Activated B cell treated with CpG ODN at 0.5 μM for 24 hours (primary cell): ENCODE measurements at regions not wholly inside any gene's neighbourhood (a gene's known extent, or its start where the extent isn't known, plus 50 kb on each side); places are given as distances from the start of the nearest gene placed in this dataset.
A peak's percentile ranks its signal among the peaks of the same experiment; 100 is the strongest.

Source experiments
- ATAC-seq: fragments of 200-7000 bp; cut with Tn5 transposase; one replicate; pipeline ENCODE4 v1.10.0; 2021; ENCODE audit warnings: low read depth, mild to moderate bottlenecking, moderate library complexity
- CTCF ChIA-PET: fragments of 350-600 bp; sonication (Branson Sonifier 250); formaldehyde crosslinking; loops from one replicate; lab custom pipeline; 2021; ENCODE audit warnings: antibody characterized with exemption; lab: Charles Lee
- POLR2A ChIA-PET: fragments of 350-600 bp; sonication (Branson Sonifier 250); formaldehyde crosslinking; loops from one replicate; lab custom pipeline; 2021; ENCODE audit warnings: antibody characterized with exemption; lab: Charles Lee
- DNase-seq: peaks from one replicate; pipeline ENCODE4 v3.0.0; 2022
- H3K27ac Mint-ChIP-seq: one replicate; pipeline ENCODE4 v1.8.0; 2020; ENCODE audit warnings: mixed read lengths
- H3K27me3 Mint-ChIP-seq: one replicate; pipeline ENCODE4 v1.8.0; 2021; ENCODE audit warnings: mixed read lengths
- H3K36me3 Mint-ChIP-seq: one replicate; pipeline ENCODE4 v1.8.0; 2021; ENCODE audit warnings: low read depth, mixed read lengths
- H3K4me1 Mint-ChIP-seq: one replicate; pipeline ENCODE4 v1.8.0; 2021; ENCODE audit warnings: mixed read lengths
- H3K4me3 Mint-ChIP-seq: one replicate; pipeline ENCODE4 v1.8.0; 2020; ENCODE audit warnings: mild to moderate bottlenecking, mixed read lengths
- H3K9me3 Mint-ChIP-seq: one replicate; pipeline ENCODE4 v1.8.0; 2020; ENCODE audit warnings: mixed read lengths
- CTCF ChIP-seq: fragments of 200-600 bp; IDR thresholded peaks from one replicate; pipeline ENCODE4 v1.8.0; 2022; ENCODE audit warnings: antibody characterized with exemption, mild to moderate bottlenecking
- intact Hi-C: fragments of 100-400 bp; cut with micrococcal nuclease; formaldehyde crosslinking; loops from one replicate; pipeline ENCODE4 v1.15.1; 2024

GRCh38 chr10:101287997-101288635, 58.9 kb upstream of the LBX1 start:
- H3K9me3 Mint-ChIP-seq: no peaks in the 10 kb centered on the region
- no peak for ATAC-seq
- no peak overlapping the region for H3K27ac Mint-ChIP-seq
- ChIA-PET CTCF (interaction anchor here (1.7 to 2.1 kb wide), 2 partner anchors 178 to 282 kb away, joined by 4 to 5 read pairs; no protein-coding TSS in a partner anchor), POLR2A (no interaction called here)
- intact Hi-C loops: no loop called here
- peaks cover 22% of the 10 kb centered on the region for H3K4me1 Mint-ChIP-seq
- peaks cover 68% of the 10 kb centered on the region for H3K27me3 Mint-ChIP-seq
- H3K36me3 Mint-ChIP-seq: no peaks in the 10 kb centered on the region
- no peak for TF ChIP-seq CTCF
- no peak for DNase-seq
- H3K4me3 Mint-ChIP-seq: no peak overlapping the region

GRCh38 chr10:101289541-101289940, 60.3 kb upstream of the LBX1 start:
- no peak for DNase-seq
- CTCF ChIA-PET: interaction anchor here (0.9 to 2.1 kb wide), 3 partner anchors 13 to 177 kb away, joined by 3 to 5 read pairs (median 4); no protein-coding TSS in a partner anchor
- no peak overlapping the region for H3K27ac Mint-ChIP-seq
- no peak overlapping the region for H3K4me3 Mint-ChIP-seq
- intact Hi-C loops: no loop called here
- no peaks in the 10 kb centered on the region for H3K9me3 Mint-ChIP-seq
- no peak for ATAC-seq
- no peaks in the 10 kb centered on the region for H3K36me3 Mint-ChIP-seq
- peaks cover 19% of the 10 kb centered on the region for H3K4me1 Mint-ChIP-seq
- H3K27me3 Mint-ChIP-seq: peaks cover 71% of the 10 kb centered on the region
- POLR2A ChIA-PET: no interaction called here
- no peak for TF ChIP-seq CTCF

- intact Hi-C loops: loop anchor here (5.0 kb wide), 3 partner anchors 128 to 248 kb away; no protein-coding TSS in a partner anchor
- DNase-seq (no peak), ATAC-seq (no peak)
- CTCF ChIA-PET: interaction anchor here (0.9 to 1.4 kb wide), 4 partner anchors 12 to 149 kb away, joined by 3 to 10 read pairs (median 4); no protein-coding TSS in a partner anchor
- H3K27me3 Mint-ChIP-seq: peaks cover 69% of the 10 kb centered on the region
- no peaks in the 10 kb centered on the region for H3K9me3 Mint-ChIP-seq
- peak overlapping the region; percentile 4 for H3K4me3 Mint-ChIP-seq
- no peak overlapping the region for H3K27ac Mint-ChIP-seq
- POLR2A ChIA-PET: no interaction called here
- H3K4me1 Mint-ChIP-seq: peaks cover 16% of the 10 kb centered on the region
- H3K36me3 Mint-ChIP-seq: no peaks in the 10 kb centered on the region
- TF ChIP-seq CTCF: no peak
Observed at GRCh38 chr10:101290431-101290830, 61.2 kb upstream of the LBX1 start.

- DNase-seq: no peak
- no peak overlapping the region for H3K4me3 Mint-ChIP-seq
- H3K27me3 Mint-ChIP-seq: peaks cover 69% of the 10 kb centered on the region
- ATAC-seq: no peak
- ChIA-PET CTCF (interaction anchor here (0.9 to 1.4 kb wide), 4 partner anchors 12 to 547 kb away, joined by 3 to 10 read pairs (median 3); no protein-coding TSS in a partner anchor), POLR2A (no interaction called here)
- no peaks in the 10 kb centered on the region for H3K9me3 Mint-ChIP-seq
- H3K36me3 Mint-ChIP-seq: no peaks in the 10 kb centered on the region
- intact Hi-C loops: loop anchor here (1.0 to 5.0 kb wide), 5 partner anchors 19 to 249 kb away; no protein-coding TSS in a partner anchor
- H3K4me1 Mint-ChIP-seq: peaks cover 14% of the 10 kb centered on the region
- H3K27ac Mint-ChIP-seq: no peak overlapping the region
- no peak for TF ChIP-seq CTCF
Observed at GRCh38 chr10:101290881-101291280, 61.6 kb upstream of the LBX1 start.
